ENCODE measurements at regions not wholly inside any gene's neighbourhood (a gene's known extent, or its start where the extent isn't known, plus 50 kb on each side); places are given as distances from the start of the nearest gene placed in this dataset.

DNA sequence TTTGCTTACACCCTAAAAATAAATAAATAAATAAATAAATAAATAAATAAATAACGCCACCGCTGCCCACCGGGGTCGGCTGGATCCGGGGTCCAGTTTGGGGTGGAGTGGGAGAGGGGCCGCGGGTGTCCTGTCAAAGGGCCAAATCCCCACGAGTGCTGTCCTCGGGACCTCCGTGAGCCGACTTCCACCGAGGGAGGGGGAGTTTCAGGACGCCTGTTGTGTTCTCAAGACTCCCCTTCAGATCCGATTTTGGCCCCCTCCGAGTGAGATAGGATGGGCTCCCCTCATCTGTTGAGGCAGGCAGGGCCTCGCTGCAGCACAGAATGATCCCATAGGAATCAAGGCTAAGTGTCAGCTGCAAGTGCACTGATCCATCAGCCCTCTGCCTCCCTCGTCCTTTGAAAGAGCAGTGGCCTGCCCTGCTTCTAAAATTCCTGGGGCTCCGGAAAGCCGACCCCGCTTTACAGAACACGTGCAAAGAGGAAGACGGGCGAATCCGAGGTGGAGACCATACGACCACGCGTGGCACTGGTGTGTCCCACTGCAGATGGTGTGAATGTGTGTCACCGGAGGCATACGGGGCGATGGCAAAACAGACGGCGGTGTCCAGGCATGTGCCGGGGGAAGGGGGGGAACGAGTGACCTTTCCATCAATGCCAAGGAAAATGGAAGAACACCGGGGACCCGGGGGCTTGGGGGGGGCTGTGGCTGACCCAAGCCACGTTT is 3880.5 kb downstream of the SRGAP2C start (continued):
- TF ChIP-seq, protein P1, sequence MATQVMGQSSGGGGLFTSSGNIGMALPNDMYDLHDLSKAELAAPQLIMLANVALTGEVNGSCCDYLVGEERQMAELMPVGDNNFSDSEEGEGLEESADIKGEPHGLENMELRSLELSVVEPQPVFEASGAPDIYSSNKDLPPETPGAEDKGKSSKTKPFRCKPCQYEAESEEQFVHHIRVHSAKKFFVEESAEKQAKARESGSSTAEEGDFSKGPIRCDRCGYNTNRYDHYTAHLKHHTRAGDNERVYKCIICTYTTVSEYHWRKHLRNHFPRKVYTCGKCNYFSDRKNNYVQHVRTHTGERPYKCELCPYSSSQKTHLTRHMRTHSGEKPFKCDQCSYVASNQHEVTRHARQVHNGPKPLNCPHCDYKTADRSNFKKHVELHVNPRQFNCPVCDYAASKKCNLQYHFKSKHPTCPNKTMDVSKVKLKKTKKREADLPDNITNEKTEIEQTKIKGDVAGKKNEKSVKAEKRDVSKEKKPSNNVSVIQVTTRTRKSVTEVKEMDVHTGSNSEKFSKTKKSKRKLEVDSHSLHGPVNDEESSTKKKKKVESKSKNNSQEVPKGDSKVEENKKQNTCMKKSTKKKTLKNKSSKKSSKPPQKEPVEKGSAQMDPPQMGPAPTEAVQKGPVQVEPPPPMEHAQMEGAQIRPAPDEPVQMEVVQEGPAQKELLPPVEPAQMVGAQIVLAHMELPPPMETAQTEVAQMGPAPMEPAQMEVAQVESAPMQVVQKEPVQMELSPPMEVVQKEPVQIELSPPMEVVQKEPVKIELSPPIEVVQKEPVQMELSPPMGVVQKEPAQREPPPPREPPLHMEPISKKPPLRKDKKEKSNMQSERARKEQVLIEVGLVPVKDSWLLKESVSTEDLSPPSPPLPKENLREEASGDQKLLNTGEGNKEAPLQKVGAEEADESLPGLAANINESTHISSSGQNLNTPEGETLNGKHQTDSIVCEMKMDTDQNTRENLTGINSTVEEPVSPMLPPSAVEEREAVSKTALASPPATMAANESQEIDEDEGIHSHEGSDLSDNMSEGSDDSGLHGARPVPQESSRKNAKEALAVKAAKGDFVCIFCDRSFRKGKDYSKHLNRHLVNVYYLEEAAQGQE (IDR thresholded peaks at IDR 0.05; ENCODE audit: unreplicated experiment), result no peak
- TF ChIP-seq ZNF331 (CRISPR knock-in tag; IDR thresholded peaks at IDR 0.05; ENCODE audit: low read depth) (no peak), ZNF114 (CRISPR knock-in tag; IDR thresholded peaks at IDR 0.05) (no peak)

DNA sequence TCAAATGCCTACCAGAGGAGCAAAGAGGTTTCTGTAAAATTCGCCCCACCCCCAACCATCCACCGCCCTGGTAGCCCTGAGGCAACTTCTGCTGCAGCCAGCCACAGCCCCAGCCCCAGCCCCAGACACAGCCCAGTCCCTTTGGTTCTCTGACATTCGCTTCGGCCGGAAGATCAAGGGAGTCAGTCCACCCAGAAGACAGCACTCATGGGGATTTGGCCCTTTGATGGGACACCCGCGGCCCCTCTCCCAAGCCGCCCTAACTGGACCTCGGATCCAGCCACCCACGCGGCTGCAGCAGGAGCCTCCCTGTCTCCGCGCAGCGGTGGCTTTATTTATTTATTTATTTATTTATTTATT is 3881.0 kb downstream of the SRGAP2C start:
- Histone ChIP-seq H3K27me3 (ENCODE audit: insufficient read depth) (no peaks in the 10 kb centered on the region), H3K79me2 (replicated peaks; ENCODE audit: insufficient read depth) (no peaks in the 10 kb centered on the region), H3F3A (replicated peaks; ENCODE audit: low read depth) (no peaks in the 10 kb centered on the region), H3K9me2 (ENCODE audit: insufficient read depth) (no peaks in the 10 kb centered on the region), H3K4me3 (no peak overlapping the region), H2AFZ (no peak overlapping the region), H3K4me1 (ENCODE audit: insufficient read depth) (no peaks in the 10 kb centered on the region), H3K4me2 (no peak overlapping the region), H4K20me1 (replicated peaks; ENCODE audit: insufficient read depth) (no peaks in the 10 kb centered on the region), H3K36me3 (ENCODE audit: insufficient read depth) (no peaks in the 10 kb centered on the region; the same call in 1 of the 2 replicates), H3K27ac (ENCODE audit: low read depth) (no peak overlapping the region)
- ATAC-seq (no peak), DNase-seq (ENCODE audit: low spot score) (no peak)
- H3K4me3 Mint-ChIP-seq, result no peak overlapping the region
- peaks cover 19% of the 10 kb centered on the region for H3K27me3 Mint-ChIP-seq (ENCODE audit: insufficient read depth, low read depth, poor library complexity)
- TF ChIP-seq, protein P2, sequence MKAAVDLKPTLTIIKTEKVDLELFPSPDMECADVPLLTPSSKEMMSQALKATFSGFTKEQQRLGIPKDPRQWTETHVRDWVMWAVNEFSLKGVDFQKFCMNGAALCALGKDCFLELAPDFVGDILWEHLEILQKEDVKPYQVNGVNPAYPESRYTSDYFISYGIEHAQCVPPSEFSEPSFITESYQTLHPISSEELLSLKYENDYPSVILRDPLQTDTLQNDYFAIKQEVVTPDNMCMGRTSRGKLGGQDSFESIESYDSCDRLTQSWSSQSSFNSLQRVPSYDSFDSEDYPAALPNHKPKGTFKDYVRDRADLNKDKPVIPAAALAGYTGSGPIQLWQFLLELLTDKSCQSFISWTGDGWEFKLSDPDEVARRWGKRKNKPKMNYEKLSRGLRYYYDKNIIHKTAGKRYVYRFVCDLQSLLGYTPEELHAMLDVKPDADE (IDR thresholded peaks at IDR 0.05), result no peak
- no peak for TF ChIP-seq ZNF114 (CRISPR knock-in tag; IDR thresholded peaks at IDR 0.05)
- TF ChIP-seq EZH2 (IDR thresholded peaks at IDR 0.05; ENCODE audit: low read depth, unreplicated experiment), result no peak
- TF ChIP-seq, protein P3, sequence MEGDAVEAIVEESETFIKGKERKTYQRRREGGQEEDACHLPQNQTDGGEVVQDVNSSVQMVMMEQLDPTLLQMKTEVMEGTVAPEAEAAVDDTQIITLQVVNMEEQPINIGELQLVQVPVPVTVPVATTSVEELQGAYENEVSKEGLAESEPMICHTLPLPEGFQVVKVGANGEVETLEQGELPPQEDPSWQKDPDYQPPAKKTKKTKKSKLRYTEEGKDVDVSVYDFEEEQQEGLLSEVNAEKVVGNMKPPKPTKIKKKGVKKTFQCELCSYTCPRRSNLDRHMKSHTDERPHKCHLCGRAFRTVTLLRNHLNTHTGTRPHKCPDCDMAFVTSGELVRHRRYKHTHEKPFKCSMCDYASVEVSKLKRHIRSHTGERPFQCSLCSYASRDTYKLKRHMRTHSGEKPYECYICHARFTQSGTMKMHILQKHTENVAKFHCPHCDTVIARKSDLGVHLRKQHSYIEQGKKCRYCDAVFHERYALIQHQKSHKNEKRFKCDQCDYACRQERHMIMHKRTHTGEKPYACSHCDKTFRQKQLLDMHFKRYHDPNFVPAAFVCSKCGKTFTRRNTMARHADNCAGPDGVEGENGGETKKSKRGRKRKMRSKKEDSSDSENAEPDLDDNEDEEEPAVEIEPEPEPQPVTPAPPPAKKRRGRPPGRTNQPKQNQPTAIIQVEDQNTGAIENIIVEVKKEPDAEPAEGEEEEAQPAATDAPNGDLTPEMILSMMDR (conservative IDR thresholded peaks at IDR 0.05; ENCODE audit: low read depth in 2 of 2), result no peak
- TF ChIP-seq ZNF331 (CRISPR knock-in tag; IDR thresholded peaks at IDR 0.05; ENCODE audit: low read depth), result no peak
- no peak for TF ChIP-seq NANOG (IDR thresholded peaks at IDR 0.05; ENCODE audit: borderline replicate concordance)
- TF ChIP-seq, protein P1 (IDR thresholded peaks at IDR 0.05; ENCODE audit: unreplicated experiment), result no peak
- TF ChIP-seq STAT1 (IDR thresholded peaks at IDR 0.05; ENCODE audit: unreplicated experiment), result no peak
- H3K4me1 Mint-ChIP-seq, result no peaks in the 10 kb centered on the region
- peaks cover 57% of the 10 kb centered on the region; the same call in 2 of the 3 replicates for H3K9me3 Mint-ChIP-seq
- H3K36me3 Mint-ChIP-seq (ENCODE audit: low read depth), result peaks cover 45% of the 10 kb centered on the region
- H3K27ac Mint-ChIP-seq, result no peak overlapping the region
